ENCODE measurements at regions not wholly inside any gene's neighbourhood (a gene's known extent, or its start where the extent isn't known, plus 50 kb on each side); places are given as distances from the start of the nearest gene placed in this dataset.

DNA sequence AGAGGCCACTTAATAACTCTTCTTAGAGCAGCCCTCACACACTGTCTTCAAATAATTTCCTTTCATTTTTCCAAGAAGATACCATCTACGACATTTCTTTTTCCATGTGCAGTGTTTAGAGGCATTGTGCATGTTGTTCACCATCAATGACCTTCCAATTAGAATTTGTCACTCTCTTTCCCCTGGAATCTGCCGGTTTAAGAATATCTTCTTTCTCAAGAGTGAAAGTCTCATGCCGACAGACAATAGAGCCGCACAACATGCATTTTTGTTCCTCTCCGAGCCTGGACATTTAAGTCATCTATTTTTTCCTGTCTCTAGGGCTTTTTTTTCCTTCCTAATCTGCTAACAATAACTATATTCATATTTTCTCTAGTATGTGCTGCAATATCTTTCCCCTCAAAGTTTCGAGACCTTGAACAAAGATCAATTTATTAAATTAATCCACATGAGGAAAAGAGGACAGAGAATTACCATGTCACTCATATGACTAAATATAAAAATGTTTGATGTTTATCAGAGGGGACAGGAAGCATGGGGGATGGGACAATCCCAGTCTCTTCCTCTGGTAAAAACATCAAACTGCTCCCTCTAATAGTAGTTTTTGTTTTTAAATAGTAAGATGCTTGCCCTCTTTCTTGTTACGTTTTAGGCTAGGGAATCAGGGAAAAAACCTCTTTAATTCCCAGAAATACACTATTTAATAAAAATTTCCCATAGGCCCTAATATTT lies 893.4 kb downstream of the C6orf118 start:
- TF ChIP-seq, protein P1, sequence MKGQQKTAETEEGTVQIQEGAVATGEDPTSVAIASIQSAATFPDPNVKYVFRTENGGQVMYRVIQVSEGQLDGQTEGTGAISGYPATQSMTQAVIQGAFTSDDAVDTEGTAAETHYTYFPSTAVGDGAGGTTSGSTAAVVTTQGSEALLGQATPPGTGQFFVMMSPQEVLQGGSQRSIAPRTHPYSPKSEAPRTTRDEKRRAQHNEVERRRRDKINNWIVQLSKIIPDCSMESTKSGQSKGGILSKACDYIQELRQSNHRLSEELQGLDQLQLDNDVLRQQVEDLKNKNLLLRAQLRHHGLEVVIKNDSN (IDR thresholded peaks at IDR 0.05): no peak
- no peak for TF ChIP-seq TAF1 (IDR thresholded peaks at IDR 0.05; ENCODE audit: low read depth)
- TF ChIP-seq, protein P2, sequence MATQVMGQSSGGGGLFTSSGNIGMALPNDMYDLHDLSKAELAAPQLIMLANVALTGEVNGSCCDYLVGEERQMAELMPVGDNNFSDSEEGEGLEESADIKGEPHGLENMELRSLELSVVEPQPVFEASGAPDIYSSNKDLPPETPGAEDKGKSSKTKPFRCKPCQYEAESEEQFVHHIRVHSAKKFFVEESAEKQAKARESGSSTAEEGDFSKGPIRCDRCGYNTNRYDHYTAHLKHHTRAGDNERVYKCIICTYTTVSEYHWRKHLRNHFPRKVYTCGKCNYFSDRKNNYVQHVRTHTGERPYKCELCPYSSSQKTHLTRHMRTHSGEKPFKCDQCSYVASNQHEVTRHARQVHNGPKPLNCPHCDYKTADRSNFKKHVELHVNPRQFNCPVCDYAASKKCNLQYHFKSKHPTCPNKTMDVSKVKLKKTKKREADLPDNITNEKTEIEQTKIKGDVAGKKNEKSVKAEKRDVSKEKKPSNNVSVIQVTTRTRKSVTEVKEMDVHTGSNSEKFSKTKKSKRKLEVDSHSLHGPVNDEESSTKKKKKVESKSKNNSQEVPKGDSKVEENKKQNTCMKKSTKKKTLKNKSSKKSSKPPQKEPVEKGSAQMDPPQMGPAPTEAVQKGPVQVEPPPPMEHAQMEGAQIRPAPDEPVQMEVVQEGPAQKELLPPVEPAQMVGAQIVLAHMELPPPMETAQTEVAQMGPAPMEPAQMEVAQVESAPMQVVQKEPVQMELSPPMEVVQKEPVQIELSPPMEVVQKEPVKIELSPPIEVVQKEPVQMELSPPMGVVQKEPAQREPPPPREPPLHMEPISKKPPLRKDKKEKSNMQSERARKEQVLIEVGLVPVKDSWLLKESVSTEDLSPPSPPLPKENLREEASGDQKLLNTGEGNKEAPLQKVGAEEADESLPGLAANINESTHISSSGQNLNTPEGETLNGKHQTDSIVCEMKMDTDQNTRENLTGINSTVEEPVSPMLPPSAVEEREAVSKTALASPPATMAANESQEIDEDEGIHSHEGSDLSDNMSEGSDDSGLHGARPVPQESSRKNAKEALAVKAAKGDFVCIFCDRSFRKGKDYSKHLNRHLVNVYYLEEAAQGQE (IDR thresholded peaks at IDR 0.05; ENCODE audit: low read depth): no peak
- TF ChIP-seq FOXM1 (IDR thresholded peaks at IDR 0.05; ENCODE audit: borderline replicate concordance, low read depth): no peak
- TF ChIP-seq, protein P3, sequence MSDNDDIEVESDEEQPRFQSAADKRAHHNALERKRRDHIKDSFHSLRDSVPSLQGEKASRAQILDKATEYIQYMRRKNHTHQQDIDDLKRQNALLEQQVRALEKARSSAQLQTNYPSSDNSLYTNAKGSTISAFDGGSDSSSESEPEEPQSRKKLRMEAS (IDR thresholded peaks at IDR 0.05): no peak
- no peak for TF ChIP-seq CREB1 (IDR thresholded peaks at IDR 0.05; ENCODE audit: low read depth)
- TF ChIP-seq YY1 (IDR thresholded peaks at IDR 0.05; ENCODE audit: low read depth): no peak
- no peak for TF ChIP-seq EP300 (IDR thresholded peaks at IDR 0.05; ENCODE audit: borderline replicate concordance)
- no peak for TF ChIP-seq CEBPB (IDR thresholded peaks at IDR 0.05)
- no peak for TF ChIP-seq RAD21 (IDR thresholded peaks at IDR 0.05; ENCODE audit: low read depth)
